ENCODE measurements at regions not wholly inside any gene's neighbourhood (a gene's known extent, or its start where the extent isn't known, plus 50 kb on each side); places are given as distances from the start of the nearest gene placed in this dataset.

GRCh38 chr11:133661846-133662245, 129.5 kb upstream of the OPCML start:
- no peak for TF ChIP-seq CTCF (IDR thresholded peaks at IDR 0.05; ENCODE audit: low read length)
- TF ChIP-seq EZH2 (IDR thresholded peaks at IDR 0.05; ENCODE audit: borderline replicate concordance, low read length) = no peak
